PC-3 (cell line): ENCODE measurements at regions not wholly inside any gene's neighbourhood (a gene's known extent, or its start where the extent isn't known, plus 50 kb on each side); places are given as distances from the start of the nearest gene placed in this dataset.

Source experiments
- ATAC-seq: fragments of 200-7000 bp; cut with Tn5 transposase; 2 replicates; pipeline ENCODE4 v1.9.1; 2020; ENCODE audit warnings: mild to moderate bottlenecking, moderate library complexity
- BruUV-seq: library from RNA; stranded (reverse); fragments of 400-500 nt; replicated peaks from 2 replicates; lab custom pipeline; 2021; lab: Mats Ljungman, UMichigan
- CTCF ChIA-PET: fragments of 300-600 bp; sonication (Branson Sonifier 250); formaldehyde crosslinking; loops from one replicate; lab custom pipeline; 2022; ENCODE audit warnings: antibody characterized with exemption; lab: Charles Lee
- POLR2A ChIA-PET: fragments of 300-600 bp; sonication (Branson Sonifier 250); formaldehyde crosslinking; loops from one replicate; lab custom pipeline; 2022; ENCODE audit warnings: antibody characterized with exemption; ENCODE audit not compliant: unreplicated experiment; lab: Charles Lee
- DNase-seq: peaks from one replicate; pipeline ENCODE4 v3.0.0-alpha.2; 2015
- H2AFZ ChIP-seq: fragments of 300-600 bp; sonication (generic); 2 replicates; pipeline ENCODE4 v1.6.0; 2016; ENCODE audit warnings: antibody characterized with exemption, low read length
- H3F3A ChIP-seq: fragments of 300-600 bp; sonication (generic); one replicate; pipeline ENCODE4 v1.6.0; 2017; ENCODE audit warnings: antibody characterized with exemption, low read length, control low read depth, mild to moderate bottlenecking; ENCODE audit not compliant: unreplicated experiment
- H3K27ac ChIP-seq: fragments of 300-600 bp; sonication (generic); 2 replicates; pipeline ENCODE4 v1.5.1; 2016; ENCODE audit warnings: mild to moderate bottlenecking, low read length
- H3K27me3 ChIP-seq: fragments of 300-600 bp; sonication (generic); 2 replicates; pipeline ENCODE4 v1.6.1; 2016; ENCODE audit warnings: low read length, mixed read lengths
- H3K36me3 ChIP-seq: fragments of 300-600 bp; sonication (generic); 2 replicates; pipeline ENCODE4 v1.6.1; 2016; ENCODE audit warnings: low read depth, mixed run types, low read length, mixed read lengths
- H3K4me1 ChIP-seq: fragments of 300-600 bp; sonication (generic); 2 replicates; pipeline ENCODE4 v1.5.1; 2016; ENCODE audit warnings: low read length; ENCODE audit not compliant: insufficient read depth
- H3K4me2 ChIP-seq: fragments of 300-600 bp; sonication (generic); 2 replicates; pipeline ENCODE4 v1.6.0; 2016; ENCODE audit warnings: low read length
- H3K4me3 ChIP-seq: fragments of 300-600 bp; sonication (generic); 2 replicates; pipeline ENCODE4 v1.5.1; 2016; ENCODE audit warnings: mild to moderate bottlenecking, low read length, mixed read lengths
- H3K79me2 ChIP-seq: fragments of 300-600 bp; sonication (generic); 2 replicates; pipeline ENCODE4 v1.6.1; 2017; ENCODE audit warnings: low read length, mixed read lengths
- H3K9ac ChIP-seq: fragments of 300-600 bp; sonication (generic); 2 replicates; pipeline ENCODE4 v1.6.0; 2016; ENCODE audit warnings: mild to moderate bottlenecking, low read length
- H3K9me2 ChIP-seq: fragments of 300-600 bp; sonication (generic); replicated peaks from 2 replicates; pipeline ENCODE4 v1.6.1; 2016; ENCODE audit warnings: mixed run types, low read length, mixed read lengths
- H3K9me3 ChIP-seq: fragments of 300-600 bp; sonication (generic); 2 replicates; pipeline ENCODE4 v1.6.1; 2016; ENCODE audit warnings: low read length, mixed read lengths
- H4K20me1 ChIP-seq: fragments of 300-600 bp; sonication (generic); 2 replicates; pipeline ENCODE4 v1.6.1; 2016; ENCODE audit warnings: low read length, mixed read lengths
- EZH2 ChIP-seq: fragments of 300-600 bp; sonication (generic); IDR thresholded peaks from one replicate; pipeline ENCODE4 v1.6.1; 2017; ENCODE audit warnings: antibody characterized with exemption, mild to moderate bottlenecking, low read length; ENCODE audit not compliant: unreplicated experiment
- EZH2phosphoT487 ChIP-seq: fragments of 300-600 bp; sonication (generic); IDR thresholded peaks from 2 replicates; pipeline ENCODE4 v1.6.1; 2018; ENCODE audit warnings: mild to moderate bottlenecking, antibody characterized with exemption, low read length, borderline replicate concordance
- intact Hi-C: fragments of 100-400 bp; cut with micrococcal nuclease; formaldehyde crosslinking; loops from 2 replicates; pipeline ENCODE4 v1.9.0; 2023
- TF ChIP-seq, protein P1 (sequence below): fragments of 300-600 bp; sonication (generic); conservative IDR thresholded peaks from 2 replicates; pipeline ENCODE4 v1.5.1; 2017; ENCODE audit warnings: antibody characterized with exemption, low read depth, mild to moderate bottlenecking, low read length

DNA sequence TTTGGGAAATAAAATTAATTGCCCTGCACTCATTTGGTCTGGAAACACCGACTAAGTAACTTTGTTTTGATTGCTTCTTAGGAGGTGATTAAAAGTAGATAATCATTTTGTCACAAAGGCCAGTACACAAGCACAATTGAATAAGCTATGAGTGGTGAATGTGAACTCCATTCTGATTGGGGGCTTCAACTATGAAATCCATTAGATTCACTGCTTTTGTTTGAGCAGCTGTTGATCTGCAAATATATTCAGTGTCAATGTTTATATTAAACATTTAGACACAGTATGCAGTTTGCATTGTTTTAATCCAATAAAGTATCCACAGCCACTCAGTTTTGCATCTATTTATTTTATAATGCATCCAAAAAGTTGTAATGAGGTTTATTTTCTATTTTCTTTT lies 817.5 kb downstream of the CDH11 start:
- no TSS peak for BruUV-seq
- H3K9me3 ChIP-seq = no peaks in the 10 kb centered on the region
- TF ChIP-seq EZH2phosphoT487 = no peak
- no peak for TF ChIP-seq EZH2
- TF ChIP-seq, protein P1, sequence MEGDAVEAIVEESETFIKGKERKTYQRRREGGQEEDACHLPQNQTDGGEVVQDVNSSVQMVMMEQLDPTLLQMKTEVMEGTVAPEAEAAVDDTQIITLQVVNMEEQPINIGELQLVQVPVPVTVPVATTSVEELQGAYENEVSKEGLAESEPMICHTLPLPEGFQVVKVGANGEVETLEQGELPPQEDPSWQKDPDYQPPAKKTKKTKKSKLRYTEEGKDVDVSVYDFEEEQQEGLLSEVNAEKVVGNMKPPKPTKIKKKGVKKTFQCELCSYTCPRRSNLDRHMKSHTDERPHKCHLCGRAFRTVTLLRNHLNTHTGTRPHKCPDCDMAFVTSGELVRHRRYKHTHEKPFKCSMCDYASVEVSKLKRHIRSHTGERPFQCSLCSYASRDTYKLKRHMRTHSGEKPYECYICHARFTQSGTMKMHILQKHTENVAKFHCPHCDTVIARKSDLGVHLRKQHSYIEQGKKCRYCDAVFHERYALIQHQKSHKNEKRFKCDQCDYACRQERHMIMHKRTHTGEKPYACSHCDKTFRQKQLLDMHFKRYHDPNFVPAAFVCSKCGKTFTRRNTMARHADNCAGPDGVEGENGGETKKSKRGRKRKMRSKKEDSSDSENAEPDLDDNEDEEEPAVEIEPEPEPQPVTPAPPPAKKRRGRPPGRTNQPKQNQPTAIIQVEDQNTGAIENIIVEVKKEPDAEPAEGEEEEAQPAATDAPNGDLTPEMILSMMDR = no peak
- no peak for DNase-seq
- H3K27me3 ChIP-seq = no peaks in the 10 kb centered on the region
- intact Hi-C loops = no loop called here
- no peaks in the 10 kb centered on the region for H3F3A ChIP-seq
- no peaks in the 10 kb centered on the region for H4K20me1 ChIP-seq
- H3K4me3 ChIP-seq = no peak overlapping the region
- H3K4me2 ChIP-seq = no peak overlapping the region
- no peaks in the 10 kb centered on the region for H3K4me1 ChIP-seq
- H3K9me2 ChIP-seq = no peaks in the 10 kb centered on the region
- H3K9ac ChIP-seq = no peak overlapping the region
- ChIA-PET CTCF (no interaction called here), POLR2A (no interaction called here)
- H3K36me3 ChIP-seq = no peaks in the 10 kb centered on the region
- no peak overlapping the region for H3K27ac ChIP-seq
- H2AFZ ChIP-seq = no peak overlapping the region
- ATAC-seq = no peak
- H3K79me2 ChIP-seq = no peaks in the 10 kb centered on the region

DNA sequence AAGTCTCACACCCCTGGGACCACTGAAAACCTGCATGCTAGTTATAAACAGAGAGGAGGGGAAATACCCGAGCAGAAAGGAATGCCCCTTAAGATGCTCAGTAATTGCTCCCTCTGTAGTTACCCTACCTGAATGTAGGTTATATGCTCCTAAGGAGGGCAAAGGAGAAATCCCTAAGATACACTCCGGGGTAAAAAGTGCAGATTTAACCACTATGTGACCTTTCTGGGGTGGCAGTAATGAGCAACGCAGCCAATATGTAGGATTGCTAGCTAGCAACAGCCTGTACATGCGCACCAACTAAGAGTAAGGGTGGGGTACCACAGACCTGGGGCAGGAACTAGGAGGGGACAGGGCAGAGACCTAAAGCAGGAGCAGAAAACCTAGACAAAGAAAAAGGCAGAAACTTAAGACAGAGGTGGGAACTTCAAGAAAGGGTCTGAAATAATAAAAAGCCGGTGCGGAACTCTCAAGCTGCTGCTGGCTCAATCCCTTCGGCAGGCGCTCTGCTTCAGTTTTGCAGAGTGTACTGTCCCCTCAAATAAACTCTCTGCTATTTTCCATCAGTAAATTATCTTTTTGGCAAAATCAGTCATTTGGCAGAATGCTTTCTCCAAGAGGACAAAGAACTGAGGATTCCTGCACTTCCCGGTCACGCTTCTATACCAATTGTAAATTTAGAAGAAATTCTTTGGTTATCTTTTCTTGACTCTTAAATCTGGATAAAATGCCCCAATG lies 823.8 kb downstream of the CDH11 start:
- Histone ChIP-seq H4K20me1 (no peaks in the 10 kb centered on the region), H3K9me3 (no peaks in the 10 kb centered on the region), H3F3A (no peaks in the 10 kb centered on the region), H3K27me3 (no peaks in the 10 kb centered on the region), H3K79me2 (no peaks in the 10 kb centered on the region), H3K27ac (no peak overlapping the region), H3K9me2 (no peaks in the 10 kb centered on the region), H3K36me3 (no peaks in the 10 kb centered on the region), H2AFZ (no peak overlapping the region), H3K9ac (no peak overlapping the region), H3K4me1 (no peaks in the 10 kb centered on the region), H3K4me2 (no peak overlapping the region), H3K4me3 (no peak overlapping the region)
- ChIA-PET CTCF (no interaction called here), POLR2A (no interaction called here)
- TF ChIP-seq EZH2 (no peak), EZH2phosphoT487 (no peak)
- intact Hi-C loops = loop anchor here (10.0 kb wide), 1 partner anchor 143 kb away; no protein-coding TSS in a partner anchor
- no TSS peak for BruUV-seq
- no peak for ATAC-seq
- no peak for DNase-seq

DNA sequence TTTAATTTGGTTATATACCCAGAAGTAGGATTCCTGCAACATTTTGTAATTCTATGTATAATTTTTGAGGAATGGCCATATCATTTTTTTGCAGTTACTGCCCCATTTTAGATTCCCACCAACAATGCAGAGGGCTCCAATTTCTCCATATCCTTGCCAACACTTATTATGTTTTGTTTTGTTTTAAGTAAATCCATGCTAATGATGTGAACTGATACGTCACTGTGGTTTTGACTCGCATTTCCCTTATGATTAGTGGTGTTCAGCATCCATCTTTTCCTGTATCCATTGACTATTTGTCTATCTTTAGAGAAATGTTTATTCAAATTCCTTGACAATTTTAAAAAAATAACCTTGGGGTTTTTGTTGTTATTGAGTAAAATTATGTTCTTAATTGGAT lies 826.4 kb downstream of the CDH11 start:
- Histone ChIP-seq H3K27ac (no peak overlapping the region), H3K4me3 (no peak overlapping the region), H3K9ac (no peak overlapping the region), H2AFZ (no peak overlapping the region), H3K9me3 (no peaks in the 10 kb centered on the region), H3K79me2 (no peaks in the 10 kb centered on the region), H3K9me2 (no peaks in the 10 kb centered on the region), H3K4me2 (no peak overlapping the region), H4K20me1 (no peaks in the 10 kb centered on the region), H3K27me3 (no peaks in the 10 kb centered on the region), H3F3A (no peaks in the 10 kb centered on the region), H3K4me1 (peaks cover 5% of the 10 kb centered on the region), H3K36me3 (no peaks in the 10 kb centered on the region)
- ChIA-PET CTCF (no interaction called here), POLR2A (no interaction called here)
- no peak for ATAC-seq
- no peak for DNase-seq
- intact Hi-C loops = loop anchor here (10.0 kb wide), 1 partner anchor 141 kb away; no protein-coding TSS in a partner anchor
- no TSS peak for BruUV-seq
- TF ChIP-seq, protein P1 = no peak
- TF ChIP-seq EZH2 (no peak), EZH2phosphoT487 (no peak)
